HG02759 (cell line): ENCODE measurements at regions not wholly inside any gene's neighbourhood (a gene's known extent, or its start where the extent isn't known, plus 50 kb on each side); places are given as distances from the start of the nearest gene placed in this dataset.
A peak's percentile ranks its signal among the peaks of the same experiment; 100 is the strongest.
"Not testable (repeated sequence)": the region's sequence is repeated elsewhere in the genome, so short reads cannot be mapped to it uniquely, and the experiment has no call there.

Experiments
- ATAC-seq: cut with Tn5 transposase; IDR thresholded peaks from one replicate; pipeline ENCODE4 v1.9.1; 2021; ENCODE audit warnings: mild to moderate bottlenecking, moderate library complexity; ENCODE audit not compliant: unreplicated experiment

DNA sequence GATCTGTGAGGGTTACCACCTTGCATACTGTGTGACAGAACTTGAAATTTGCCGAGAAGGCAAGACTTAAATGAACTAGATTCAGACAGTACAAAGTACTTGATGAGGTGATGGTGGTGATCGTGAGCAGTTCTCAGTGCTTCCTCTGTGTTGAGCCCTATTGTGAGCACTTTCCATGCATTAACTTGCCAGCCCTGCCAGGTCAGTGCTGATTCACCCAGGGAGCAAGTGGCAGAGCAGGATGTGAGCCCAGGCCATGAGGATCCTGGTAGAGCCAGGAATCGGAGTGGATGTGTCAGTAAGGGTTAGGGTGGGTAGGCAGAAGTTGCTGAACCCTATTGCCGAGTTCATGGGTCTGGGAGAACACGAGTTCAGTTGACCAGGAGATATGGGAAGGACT lies 4545.7 kb upstream of the TPTE start:
- ATAC-seq, result not testable (repeated sequence)

DNA sequence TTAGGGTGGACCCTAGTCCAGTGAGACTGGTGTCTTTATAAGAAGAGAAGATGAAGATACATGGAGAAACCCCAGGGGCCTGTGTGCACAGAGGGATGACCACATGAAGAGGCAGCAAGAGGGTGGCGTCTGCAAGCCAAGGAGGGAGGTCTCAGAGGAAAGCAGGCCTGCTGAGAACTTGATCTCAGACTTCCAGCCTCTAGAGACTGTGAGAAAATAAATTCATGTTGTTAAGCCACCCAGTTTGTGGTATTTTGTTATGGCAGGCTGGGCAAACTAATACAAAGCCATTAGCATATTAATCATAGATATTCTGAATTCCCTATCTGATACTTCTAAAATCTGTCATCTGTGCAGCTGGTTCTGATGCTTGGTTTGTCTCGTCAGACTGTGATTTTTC lies 4523.8 kb upstream of the TPTE start:
- not testable (repeated sequence) for ATAC-seq

DNA sequence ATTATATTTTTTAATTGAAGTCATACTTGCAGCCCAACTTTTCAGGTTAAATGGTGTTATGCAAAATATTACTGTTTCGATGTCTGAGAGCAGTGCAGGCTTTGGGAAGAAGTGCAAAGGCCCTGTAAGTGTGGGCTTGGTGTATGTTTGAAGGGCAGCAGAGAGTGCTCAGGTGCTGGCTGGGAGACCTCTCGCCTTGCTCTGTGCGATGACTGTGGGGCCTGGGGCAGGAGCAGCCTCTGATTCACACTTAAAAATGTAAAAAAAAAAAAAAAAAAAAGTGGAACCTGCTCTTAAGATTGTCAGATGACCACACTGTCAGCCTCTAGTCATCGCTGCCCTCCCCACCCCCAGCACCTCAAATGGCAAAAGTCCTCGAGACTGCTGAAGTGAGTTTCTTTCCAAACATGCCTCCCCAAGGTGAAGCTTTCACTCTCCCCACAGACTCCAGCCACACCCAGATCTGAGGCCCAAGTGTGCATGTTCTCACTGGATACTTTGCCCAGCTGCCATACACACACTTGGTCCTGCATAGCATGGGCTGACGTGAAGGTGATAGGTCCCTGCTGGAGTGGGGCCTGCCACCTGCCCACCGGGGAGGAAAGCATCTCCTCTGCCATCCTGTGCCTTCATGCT lies 4505.8 kb upstream of the TPTE start:
- ATAC-seq, result not testable (repeated sequence)

DNA sequence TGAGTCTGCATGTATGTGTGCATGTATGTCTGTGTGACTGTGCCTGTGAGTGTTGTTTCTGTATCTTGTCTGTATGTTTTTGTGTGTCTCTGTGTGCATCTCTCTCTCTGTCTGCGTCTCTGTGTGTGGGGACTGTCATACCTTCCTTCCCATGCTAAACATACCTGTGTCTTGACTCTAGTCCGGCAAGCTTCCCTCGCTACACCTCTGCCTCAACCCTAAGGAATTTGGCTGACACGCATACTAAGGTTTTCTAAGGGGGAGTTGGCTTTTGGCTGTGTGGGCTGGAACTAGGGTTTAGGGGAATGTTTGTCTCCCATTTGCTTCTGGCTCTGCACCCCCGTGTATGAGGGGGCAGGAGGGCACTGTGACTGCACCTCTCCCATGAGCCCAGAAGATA lies 4500.9 kb upstream of the TPTE start:
- ATAC-seq, result not testable (repeated sequence)

DNA sequence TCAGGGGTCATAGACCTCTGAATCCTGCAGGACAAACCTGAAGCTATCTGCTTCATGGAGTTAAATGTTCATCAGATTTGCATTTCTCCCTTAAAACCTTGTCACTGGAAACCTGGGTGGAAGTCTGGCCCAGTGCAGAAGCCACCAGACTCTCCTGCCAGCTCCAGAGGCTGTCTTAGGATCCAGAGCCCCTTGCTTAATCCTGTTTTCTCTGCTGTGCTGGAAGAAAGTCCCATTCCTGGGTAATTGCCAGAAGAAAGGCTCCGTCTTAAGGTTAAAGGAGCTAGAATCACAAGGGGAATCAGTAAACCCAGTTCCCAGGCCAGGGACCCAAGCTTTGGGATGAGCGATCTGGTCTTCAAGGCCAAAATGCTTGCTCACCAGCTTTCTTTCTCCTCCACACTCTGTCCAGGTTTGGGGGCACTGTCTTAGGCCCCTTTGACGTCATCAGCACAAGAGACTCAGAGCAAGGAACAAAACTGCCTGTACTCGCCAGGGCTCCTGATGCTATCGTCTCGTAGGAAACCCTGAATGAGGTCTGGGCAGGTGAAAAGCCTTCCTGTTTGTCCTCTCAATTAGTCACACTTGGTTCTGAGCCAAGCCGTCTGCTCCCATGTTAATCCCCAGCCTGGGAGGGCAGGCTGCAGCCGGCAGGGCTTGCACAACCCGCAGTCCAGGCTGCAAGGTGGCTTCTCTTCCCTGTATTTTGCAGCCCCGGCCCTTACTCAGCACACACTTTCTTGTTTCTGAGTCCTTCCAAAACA lies 4500.2 kb upstream of the TPTE start:
- ATAC-seq, result not testable (repeated sequence)

DNA sequence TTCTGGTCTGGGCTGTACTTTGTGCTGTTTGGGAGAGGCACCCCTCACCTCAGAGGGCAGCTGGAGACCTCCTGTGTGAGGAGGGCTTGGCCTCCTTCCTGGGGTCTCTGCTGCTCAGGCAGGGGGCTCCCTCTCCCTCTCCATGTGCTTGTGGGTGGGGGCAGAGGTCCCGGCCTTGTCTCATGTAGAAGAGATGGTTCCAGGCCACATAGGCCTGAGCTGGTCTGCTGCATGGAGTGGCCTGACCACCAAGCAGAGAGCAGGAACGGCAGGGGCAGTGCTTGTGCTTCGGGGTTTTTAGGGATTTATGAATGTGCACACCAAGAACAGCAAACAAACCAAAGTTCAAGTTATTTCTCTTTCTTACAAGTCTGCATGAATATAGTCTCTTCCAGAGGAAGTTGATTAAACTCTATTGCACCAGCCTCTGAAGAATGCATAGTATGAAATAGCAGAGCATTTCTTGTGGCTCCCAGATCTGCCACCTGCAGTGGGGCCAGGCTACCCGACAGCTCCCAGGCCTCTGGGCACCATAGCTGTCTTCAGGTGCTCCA lies 4499.6 kb upstream of the TPTE start:
- not testable (repeated sequence) for ATAC-seq

DNA sequence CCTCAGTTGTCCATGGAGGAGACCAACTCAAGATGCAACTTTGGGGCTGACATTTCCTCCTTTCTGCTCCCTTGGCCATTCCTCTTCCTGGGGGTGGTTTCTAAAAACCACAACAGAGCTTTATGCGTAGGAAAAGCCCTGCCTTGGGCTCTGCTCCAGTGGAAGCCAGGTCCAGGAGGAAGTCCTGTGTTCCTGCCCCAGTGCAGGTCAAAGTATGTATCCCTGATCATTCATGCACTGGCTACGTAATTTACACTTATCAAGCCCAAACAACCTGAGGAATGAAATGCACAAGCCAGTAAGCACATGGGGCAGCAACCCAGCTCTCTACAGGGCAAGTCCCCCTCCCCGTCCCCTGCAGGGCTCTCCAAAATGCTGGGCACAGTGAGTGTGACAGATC lies 4498.1 kb upstream of the TPTE start:
- ATAC-seq, result not testable (repeated sequence)

DNA sequence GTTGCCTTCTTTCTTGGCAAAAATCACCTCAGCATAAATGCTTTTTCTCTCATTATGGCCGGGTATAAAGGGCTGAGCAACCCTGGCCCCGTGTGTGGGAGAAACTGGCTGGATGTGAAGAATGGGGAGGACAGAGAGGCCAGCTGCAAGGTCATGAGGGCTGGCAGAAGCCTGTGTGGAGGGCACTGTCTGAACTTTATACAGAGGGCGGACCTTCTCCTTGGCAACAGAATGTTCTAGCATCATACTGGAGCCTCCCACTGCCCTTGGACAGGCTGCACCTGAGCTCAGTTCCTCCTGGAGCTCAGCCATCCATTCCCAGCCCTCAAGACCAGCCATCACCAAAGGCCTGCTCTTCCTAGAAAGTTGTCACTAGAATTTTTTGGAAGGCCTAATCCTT lies 4496.2 kb upstream of the TPTE start:
- ATAC-seq, result not testable (repeated sequence)

DNA sequence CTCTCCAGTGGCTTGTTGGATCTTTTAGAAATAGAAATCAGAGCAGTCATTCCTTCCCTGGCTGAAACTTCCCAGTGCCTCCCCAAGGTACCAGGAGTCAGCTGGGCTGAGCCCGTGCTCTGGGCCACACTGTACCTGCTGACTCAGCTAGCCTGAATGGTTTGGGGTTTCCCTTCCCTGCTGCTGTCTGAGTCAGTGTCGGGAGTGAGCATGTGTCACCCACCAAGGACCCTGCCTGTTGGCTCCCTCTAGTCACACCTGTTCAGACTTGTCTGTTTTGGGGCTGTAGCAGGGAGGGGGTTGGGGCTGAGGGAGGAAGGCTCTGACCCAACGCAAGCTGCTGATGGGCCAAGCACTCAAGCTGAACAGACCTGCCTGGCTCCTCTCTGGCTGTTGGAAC lies 4493.9 kb upstream of the TPTE start:
- peak; percentile 48 for ATAC-seq

DNA sequence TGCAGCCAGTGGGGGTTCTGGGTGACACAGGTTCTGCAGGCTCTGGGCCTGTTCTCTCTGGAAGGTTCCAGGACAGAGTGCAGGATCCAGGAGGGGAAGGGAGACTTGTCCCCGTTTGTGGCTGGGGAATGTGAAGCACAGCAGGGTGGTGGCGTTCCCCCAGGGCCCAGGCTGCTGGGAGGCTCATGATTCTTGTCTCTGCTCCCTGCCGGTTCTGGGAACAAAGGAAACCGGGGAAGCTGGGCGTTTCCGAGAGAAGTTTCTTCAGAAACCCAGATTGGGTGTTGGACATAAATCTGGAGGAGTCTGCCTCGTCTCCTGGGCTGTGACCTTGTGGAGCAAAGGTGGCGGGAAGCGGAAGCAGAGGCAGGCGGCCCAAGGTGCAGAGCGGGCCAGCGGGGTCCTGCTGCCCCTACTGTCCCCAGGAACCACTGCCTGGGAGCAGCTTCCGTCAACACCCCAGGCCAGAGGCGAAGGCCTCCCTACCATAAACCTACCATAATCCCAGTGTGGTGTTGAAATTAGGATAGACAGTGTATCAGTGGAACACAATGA lies 4487.2 kb upstream of the TPTE start:
- not testable (repeated sequence) for ATAC-seq

DNA sequence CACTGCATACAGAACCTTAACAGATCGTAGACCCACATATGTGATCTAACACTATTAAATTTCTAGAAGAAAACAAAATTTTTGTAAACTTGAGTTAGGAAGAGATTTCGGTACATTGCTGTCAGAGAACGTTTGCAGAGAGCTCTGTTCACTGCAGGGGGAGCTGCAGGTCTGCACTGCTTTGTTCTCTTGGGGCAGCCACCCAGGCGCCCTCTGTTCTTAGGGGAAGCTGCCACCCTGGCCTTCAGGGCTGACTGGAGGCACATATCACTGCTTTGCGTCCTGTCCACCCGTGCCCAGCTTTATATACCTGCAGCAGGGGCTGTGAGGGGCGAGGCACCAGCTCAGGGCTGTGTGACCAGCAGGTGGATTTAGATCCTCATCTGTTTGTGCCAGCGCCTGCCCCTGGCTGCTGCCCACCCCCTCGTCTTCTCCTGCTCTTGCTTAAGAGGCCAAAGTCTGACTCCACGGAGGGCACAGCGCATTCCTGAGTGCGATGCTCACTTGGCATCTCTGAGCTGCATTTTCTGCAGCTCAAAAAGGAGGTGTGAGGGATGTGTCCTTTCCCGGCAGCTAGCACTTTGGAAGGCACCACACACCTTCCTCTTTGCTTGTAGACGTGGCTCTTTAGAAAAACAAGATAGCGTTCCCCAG lies 4486.4 kb upstream of the TPTE start:
- ATAC-seq, result not testable (repeated sequence)

DNA sequence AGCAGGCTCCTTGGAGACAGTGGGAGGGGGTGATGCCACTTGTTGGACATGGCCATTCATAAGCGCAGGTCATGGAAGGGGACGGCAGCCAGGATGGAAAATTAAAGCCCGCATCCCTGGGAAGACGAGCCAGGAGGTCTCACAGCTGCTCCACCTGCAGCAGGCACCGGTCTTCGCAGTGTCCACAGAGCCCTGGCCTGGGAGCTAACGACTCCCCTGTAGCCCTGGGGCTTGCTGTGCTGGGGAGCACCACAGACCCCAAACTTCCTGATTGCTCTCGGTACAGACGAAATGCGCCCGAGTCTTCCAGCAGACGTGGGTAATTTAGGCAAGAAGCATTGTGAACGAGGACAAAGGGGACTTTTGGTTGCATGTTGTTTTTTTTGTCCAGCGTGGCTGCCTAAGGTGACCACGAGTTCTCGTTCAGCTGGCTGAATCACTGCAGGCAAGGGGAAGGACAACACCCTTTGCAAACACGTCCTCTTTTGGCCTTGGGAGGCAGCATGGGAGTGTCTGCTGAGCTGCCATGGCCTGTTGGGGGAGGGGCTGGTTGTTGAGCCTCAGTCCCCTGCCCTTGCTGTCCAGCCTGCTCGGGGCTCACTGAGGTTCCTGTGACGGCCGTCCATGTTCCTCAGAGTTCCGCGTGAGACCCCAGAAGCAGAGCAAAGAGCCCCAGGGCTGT lies 4485.8 kb upstream of the TPTE start:
- not testable (repeated sequence) for ATAC-seq

DNA sequence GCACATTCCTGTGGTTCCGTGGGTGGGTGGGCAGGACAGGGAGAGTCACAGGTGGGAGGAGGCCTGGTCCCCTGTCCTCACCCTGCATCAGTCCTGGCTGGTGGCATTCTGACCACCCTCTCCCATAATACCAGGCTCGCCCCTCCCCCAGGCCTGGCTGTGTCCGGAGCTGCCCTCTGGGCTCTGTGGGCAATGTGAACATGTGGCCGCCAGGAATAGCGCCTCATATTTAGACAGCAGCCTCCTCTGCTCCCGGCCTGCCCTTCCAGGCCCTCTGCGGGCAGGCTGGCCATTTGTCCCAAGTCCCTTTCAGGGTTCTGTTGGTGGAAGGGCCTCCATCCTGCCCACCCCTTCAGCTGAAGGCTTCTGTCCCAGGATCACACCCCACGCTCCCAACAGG lies 4482.2 kb upstream of the TPTE start:
- ATAC-seq, result not testable (repeated sequence)

DNA sequence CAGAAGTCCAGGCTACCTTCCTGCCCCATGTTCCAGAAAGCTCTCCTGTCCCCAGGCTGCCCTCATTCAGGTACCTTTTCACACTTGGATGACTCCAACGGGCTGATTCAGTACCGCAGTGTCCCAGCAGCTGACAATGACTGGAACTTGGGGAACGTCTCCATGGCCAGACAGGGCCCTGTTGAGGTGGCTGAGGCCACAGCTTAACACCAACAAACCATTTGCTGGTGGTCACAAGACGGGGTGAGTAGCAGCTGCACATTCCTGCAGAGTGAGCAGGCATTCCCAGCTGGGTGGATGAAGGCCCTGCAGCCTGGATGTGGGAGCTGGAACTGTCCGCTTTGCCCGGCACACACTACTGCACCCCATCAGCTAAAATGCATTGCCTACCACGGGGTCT lies 4481.3 kb upstream of the TPTE start:
- not testable (repeated sequence) for ATAC-seq

DNA sequence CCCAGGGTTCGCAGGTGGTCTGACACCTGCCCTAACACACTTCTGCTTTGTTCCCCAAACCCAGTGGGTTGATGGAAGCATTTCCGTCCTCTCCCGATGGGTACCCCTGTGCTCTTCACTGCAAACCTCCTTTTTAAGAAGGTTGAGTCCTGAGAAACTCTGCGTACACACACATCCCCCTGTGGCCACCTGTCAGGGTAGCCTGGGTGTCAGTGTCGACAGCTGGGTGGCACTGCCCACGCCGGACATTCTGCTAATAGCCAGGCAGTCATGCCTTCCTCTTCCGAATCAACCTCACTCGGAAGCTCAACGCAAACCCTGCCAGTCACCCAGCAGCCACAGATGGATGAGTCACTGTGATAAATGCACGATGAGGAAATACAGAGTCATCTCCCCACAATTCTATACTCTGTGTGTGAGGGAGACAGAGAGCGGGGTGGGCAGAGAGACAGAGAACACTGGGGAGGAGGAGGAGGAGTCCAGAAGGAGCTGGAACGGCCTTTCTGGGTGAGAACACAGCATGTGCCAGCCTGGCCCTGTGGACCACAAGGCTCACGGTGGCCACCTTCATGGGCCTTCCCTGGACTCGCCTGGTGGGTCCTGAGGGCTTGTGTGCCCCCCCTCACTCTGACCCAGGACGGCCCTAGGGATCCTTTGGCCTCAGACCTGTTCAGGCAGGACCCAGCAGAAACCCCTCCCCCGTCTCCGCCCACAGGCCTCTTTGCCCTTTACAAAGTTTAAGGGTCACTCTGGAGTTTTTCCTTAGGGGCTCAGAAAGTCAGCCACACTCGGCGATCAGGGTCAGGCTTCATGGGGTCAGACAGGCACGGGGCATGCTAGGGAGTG lies 4477.7 kb upstream of the TPTE start:
- not testable (repeated sequence) for ATAC-seq

DNA sequence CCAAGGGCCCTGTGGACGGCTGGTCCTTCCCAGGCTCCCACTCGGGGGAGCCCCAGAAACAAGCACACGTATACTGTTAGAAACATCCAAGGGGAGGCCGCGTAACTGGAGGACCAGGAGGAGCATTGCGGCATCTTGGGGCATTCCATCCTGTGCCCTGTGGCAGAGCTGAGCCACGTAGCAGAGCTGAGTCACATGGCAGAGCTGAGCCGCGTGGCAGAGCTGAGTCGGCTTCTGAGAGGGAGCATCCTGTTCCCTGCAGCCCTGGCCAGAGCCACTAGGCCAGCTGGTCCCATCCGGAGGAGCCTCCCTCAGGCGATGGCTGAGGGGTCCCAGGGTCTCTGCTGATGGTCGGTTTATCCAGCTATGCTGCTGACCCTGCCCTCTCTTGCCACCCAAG lies 4476.7 kb upstream of the TPTE start:
- ATAC-seq, result not testable (repeated sequence)

DNA sequence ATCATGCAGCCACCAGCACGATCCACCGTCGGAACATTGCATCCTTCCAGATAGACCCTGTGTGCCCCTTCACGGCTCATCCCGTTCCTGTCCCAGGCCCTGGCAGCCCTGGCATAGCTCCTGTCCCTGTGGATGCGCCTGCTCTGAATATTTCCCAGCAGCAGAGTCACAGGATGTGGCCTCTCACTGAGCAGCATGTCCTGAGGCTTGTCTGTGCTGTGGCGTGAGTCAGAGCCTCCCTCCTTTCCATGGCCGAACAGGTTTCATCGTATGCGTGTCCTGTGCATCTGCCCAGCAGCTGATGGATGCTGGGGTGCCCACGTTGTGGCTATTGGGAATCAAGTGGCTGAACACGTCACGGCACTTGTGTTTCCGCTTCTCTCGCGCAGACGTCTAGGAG lies 4471.5 kb upstream of the TPTE start:
- ATAC-seq, result not testable (repeated sequence)

DNA sequence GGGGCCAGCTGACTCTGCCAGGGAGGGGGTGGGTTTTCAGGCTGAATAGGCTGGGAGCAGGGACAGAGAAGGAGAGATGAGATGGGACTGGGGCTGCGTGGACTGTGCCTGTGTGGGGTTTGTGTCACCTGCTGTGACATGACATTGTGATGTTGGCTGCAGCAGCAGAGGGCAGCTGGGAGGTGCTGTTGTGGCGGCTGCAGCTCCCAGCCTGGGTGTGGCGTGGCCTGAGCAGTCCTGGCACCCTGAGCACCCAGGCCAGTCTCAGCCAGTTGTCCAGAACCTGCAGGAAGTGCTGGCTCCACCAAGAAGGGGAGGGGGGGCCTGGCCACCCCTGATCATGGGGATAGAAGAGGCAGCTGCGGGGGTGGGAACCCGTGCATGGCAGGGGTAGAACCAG lies 4469.3 kb upstream of the TPTE start:
- ATAC-seq, result not testable (repeated sequence)

DNA sequence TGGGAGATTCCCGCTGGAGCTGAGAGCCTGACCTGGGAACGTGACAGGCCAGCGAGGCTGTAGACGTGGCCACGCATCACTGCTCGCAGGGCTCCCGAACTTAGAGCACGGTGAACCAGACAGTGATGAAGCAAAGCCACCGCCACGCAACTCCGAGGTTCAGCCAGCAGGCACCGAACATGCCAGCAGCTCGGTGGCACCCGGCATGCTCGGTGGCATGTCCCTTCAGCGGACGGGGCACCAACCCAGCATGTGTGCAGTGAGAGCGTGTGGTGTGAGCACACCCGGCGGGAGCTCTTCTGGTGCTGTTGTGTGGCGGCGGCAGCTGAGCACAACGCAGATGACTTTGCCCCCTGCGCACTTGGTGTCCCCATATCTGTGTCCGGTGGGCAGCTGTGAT lies 4468.2 kb upstream of the TPTE start:
- not testable (repeated sequence) for ATAC-seq

DNA sequence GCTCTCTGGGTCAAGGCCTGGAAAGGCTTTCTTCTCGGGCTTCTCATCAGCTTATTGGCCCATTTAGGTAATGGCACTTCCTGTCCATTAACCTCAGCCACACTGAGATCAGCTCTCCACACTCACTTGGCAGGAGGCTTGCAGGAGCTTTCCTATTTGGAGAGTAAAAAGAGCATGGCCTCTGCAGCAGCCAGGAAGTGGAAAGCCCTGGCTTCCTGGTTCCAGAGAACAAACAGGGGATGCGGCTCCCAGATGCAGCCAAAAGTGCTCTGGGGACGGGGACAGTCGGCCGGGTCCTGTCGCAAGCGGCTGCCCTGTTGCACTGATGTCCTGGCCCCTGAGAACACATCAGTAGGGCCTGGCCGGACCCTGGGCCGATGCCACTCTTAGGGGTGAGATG lies 4462.4 kb upstream of the TPTE start:
- not testable (repeated sequence) for ATAC-seq
